Middle frontal gyrus (tissue), 1 donor: ENCODE measurements at regions not wholly inside any gene's neighbourhood (a gene's known extent, or its start where the extent isn't known, plus 50 kb on each side); places are given as distances from the start of the nearest gene placed in this dataset.
"Not testable (repeated sequence)": the region's sequence is repeated elsewhere in the genome, so short reads cannot be mapped to it uniquely, and the experiment has no call there.

ENCODE experiments used
- DNase-seq: peaks from one replicate; pipeline ENCODE4 v3.0.0-alpha.2; 2015; ENCODE audit warnings: low spot score; ENCODE audit errors: extremely low spot score

DNA sequence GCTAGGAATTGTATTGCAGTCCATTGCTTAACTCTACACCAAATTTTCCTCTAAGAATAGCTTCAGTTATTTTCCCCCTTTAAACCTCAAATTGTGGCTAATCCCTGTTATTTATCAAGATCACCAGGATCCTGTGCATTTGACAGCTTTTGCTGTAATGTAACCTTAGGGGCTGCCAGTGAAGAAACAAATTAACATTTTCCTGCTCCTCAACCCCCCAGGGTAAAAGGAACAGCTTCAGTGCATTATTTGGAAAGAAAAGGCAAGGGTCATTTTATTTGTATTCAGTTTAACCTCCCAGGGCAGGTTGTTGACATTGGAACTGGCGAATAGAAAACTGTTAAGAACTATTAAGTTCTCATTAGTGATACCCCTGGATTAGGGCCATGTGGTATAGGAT is 57.0 kb downstream of the PCDH20 start:
- DNase-seq: no peak

DNA sequence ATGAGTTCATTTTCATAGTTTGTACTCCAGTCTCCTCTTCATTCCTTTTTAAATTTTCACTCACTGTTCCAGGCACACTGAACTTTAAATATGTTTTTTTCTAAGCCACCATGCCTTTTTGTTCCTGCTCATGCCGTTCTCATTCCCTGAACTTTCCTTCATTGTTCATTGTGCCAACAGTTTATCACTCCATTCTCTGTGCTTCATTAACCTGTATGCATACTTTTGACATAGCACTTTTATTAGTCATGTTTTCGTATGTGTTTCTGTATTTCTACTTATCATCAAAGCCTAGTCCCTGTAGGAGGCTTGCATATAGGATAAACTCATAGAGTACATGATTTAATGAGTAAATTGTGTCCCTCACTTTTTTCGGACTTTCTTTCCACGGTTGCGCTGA is 65.3 kb downstream of the PCDH20 start:
- no peak for DNase-seq

DNA sequence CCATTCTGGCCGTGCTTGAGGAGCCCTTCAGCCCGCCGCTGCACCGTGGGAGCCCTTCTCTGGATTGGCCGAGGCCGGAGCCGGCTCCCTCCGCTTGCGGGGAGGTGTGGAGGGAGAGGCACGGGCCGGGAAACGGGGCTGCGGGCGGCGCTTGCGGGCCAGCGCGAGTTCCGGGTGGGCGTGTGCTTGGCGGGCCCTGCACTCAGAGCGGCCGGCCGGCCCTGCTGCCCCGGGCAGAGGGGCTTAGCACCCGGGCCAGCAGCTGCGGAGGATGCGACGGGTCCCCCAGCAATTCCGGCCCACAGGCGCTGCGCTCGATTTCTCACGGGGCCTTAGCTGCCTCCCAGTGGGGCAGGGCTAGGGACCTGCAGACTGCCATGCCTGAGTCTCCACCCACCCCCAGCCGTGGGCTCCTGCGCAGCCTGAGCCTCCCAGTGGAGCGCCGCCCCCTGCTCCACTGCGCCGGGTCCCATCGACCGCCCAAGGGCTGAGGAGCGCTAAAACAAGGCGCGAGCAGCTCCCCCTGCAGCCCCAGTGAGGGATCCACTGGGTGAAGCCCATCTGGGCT is 76.5 kb downstream of the PCDH20 start:
- DNase-seq: no peak

DNA sequence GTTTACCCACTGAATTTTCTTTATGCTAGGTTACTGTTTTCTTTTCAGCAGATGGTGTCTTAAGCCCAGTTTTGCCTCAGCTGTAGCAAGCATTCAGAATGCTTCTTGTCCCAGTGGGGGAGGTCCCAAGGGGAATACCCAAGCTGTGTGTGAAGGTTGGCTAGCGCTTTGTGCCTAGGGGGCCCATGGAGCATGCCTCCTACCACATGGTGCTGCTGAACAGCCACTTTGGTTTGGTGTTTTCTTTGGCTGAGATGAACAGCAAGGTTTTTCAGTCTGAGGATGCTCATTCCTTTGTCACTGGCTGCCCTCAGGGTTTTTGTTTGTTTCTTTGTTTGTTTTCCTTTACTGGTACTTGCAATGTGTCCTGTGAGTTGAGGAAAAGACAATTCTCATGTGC is 99.0 kb downstream of the PCDH20 start:
- DNase-seq: no peak

DNA sequence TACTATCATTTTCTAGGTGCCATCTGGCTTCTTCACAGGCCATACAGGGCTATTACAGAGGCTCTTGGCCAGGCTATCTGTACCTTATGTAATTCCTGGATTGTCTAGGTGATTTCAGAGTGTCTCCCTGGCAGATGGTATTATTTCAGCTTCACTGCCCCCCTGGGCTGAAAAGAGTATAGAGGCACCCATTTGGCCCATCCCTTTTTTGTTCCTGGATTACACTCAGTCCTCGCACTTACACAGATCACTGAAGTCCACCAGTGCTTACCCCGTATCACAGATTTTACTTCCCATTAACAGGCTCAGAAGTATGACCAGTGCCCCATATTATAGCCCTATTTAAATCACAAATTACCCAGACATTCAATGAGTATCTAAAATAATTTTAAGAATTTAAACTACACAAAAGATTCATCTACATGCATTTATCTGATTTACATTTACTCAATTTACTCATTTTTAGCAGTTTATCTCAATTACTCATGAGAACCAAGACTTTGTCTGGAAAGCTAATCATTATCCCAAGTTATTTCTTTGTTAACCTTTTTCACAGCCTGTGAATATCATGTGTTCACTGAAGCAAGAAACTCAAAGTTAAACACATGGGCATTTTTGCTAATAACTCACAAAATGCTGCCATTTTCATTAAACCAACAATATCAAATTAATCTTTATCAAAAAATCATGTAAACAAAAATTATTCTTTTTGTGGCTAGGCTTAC is 121.0 kb downstream of the PCDH20 start:
- DNase-seq: no peak

DNA sequence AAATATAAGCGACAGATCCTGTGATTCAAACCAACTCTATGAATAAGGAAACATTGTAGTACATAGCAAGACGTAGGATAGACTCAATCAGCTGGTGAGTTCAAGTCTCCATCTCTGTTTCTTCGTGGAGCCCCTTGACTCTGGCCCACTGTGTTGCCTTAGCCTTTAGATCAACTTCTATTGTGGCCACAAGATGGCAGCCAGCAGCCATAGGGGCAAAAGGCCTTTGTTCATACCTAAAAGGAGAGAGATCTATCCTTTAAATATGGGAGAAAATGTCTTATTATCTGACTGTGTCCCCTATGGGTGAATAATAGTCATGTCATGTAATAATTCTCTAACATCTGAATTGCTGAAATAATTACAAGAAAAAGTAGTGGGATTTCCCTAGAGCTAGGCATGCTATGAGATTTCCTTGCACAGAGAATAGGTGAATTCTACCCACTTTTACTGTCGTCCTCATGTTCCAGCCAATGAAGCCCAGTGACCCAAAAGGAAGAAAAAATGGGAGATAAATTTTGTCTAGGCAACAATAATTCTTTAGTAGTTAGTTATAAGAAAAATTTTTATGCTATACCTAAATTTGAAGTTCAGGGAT is 129.4 kb downstream of the PCDH20 start:
- no peak for DNase-seq

DNA sequence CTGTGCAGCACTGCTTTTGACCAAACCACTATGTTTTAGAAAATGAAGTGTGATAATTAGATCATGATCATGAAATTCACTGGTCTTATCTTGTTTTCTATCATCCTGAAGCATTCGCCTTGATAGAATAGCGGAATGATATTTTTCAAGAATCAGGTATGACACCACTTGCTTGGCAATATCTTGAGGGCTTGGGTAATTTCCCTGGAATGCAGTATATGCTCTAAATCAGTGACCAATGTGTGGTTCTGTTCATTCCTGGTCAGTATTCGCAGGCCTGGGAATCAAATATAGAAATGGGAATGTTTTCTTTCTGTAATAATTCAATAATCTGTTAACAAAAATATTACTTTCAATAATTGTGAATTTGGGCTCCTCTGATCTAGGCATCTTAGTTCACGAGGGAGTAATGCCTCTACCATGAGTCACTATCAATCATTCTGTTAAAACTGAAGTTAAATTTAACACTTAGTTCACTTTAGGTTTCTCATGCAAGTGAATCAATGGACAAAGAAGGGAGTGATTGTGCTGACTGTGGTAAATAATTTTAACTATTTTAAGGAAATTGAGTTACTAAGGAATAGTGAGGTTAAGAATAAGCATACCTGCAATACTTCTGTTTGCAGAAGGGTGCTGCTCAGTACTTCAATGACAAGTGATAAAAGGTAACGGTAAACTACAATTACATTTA is 137.9 kb downstream of the PCDH20 start:
- DNase-seq: no peak

DNA sequence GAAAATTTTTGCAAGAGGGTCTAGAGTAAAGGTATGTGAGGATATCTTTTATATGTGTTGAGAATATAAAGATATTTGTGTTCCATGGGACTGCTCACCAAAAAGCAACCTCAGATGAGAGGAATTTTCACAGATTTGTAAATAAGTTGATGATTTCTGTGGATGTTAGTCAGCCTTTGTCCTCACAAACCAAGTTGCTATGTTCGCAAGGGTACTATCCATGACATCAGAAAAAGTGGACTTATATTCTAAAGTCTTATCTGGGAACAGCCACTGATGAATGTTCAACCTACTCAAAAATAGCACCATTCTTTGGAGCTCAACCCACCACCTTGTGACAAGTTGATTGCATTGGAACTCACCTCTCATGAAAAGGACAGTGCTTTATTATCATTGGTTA is 138.6 kb downstream of the PCDH20 start:
- no peak for DNase-seq

DNA sequence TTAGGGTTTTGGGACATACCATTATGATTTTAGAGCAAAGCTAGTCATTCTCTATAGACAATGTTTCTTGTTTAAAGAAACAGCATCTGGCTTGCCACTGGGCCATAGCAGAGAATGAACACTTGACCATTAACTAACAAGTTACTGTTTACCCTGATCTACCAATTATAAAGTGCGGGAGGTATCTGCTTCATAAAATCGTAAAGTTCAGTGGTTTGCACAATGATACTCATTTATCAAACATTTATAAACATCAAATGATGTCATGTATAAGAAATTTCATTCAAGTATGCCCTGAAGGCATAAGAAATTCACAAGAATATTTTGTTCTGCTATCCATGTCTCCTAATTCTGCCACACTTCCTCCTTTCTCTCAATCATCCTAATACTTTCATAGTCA is 139.2 kb downstream of the PCDH20 start:
- DNase-seq: no peak

DNA sequence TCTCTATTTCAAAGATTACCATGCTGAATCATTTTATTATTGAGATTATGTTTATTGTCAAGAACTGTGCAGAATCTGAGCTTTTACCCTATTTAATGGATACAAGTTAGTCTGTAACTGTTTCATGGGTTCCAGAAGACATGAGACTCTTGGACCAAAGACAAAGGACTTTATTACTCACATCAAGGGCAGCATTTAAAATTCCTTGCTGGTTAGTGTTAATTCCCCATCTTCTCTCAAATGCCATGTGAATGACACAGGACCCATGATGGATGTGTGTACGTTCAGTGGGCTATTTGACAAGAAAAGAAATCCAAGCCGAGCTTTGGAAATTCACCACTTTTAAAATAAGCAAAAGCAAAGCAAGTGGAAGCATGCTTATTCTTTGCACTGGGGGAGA is 139.9 kb downstream of the PCDH20 start:
- DNase-seq: no peak

DNA sequence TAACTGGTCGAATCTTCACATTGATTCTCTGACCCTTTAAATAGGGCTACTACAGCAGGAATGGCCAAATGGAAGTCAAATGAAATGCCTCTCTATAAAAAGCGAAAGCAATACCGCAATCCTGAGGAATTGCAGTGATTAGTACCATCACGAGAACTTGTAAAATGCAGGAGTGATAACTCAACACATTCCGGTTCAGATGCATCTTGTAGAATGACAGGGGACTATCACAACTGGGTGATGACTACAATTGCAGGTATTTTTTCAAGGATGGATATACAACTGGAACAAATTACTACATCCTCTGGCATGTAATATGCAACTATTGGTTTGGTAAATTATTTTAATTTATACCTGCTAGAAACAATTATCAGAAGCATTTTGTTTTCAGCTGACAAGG is 140.4 kb downstream of the PCDH20 start:
- no peak for DNase-seq

DNA sequence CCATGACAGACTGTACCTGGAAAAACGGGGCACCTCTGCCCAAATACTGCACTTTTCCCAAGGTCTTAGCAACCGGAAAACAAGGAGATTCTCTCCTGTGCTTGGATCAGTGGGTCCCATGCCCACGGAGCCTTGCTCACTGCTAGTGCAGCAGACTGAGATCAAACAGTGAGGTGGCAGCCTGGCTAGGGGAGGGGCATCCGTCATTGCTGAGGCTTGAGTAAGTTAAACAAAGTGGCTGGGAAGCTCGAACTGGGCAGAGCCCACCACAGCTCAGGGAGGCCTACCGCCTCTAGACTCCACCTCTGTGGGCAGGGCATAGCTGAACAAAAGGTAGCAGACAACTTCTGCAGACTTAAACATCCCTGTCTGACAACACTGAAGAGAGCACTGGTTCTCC is 148.8 kb downstream of the PCDH20 start:
- DNase-seq: not testable (repeated sequence)

DNA sequence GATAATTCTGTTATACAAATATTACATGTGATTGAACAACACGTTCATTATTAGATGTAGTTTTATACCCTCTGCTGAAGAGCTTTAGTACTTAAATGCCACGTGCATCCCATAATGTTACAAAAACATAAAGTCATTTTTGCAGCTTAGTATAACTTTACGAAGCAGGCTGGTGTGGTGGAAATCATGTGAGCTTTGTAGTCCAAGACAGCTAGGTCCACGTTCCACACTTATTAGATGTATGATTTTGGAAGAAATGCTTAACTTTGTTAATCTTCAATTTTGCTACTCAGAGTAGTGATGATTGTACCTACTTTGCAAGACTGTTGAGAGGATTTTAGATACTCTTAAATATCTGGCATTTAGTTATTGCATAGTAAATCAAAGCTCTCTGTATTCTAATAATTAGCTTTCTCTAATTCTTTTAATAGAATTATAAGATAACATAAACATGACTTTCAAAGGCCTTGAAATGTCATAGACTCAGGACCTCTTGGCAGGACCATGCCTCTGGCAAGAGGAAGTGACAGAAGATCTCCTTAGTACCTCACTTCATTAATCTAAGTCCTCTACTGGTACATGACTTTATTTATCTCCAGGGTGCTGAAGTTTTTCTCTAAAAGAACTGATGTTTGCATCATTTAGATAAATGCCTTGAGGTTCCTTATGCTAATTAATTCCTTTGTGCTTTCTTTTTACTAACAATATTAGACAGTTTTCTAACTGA is 153.7 kb downstream of the PCDH20 start:
- no peak for DNase-seq

DNA sequence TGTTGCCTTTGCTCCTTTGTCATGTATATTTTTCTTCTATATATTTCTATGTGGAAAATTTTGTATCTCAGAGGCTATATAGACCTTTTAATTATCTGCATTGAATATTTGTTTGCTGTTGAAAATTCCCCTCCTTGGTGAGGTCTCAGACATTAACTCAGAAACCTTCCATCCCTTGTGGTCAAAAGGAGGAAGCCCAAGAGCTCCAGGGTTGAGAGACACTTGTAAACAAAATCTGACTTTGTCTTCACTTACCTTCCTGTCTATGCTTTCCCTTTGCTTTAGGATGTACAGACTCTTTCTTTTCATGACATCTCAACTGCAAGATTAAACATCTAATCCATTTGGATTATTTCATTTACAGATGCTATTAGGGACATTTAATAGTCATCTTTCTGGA is 157.5 kb downstream of the PCDH20 start:
- no peak for DNase-seq

DNA sequence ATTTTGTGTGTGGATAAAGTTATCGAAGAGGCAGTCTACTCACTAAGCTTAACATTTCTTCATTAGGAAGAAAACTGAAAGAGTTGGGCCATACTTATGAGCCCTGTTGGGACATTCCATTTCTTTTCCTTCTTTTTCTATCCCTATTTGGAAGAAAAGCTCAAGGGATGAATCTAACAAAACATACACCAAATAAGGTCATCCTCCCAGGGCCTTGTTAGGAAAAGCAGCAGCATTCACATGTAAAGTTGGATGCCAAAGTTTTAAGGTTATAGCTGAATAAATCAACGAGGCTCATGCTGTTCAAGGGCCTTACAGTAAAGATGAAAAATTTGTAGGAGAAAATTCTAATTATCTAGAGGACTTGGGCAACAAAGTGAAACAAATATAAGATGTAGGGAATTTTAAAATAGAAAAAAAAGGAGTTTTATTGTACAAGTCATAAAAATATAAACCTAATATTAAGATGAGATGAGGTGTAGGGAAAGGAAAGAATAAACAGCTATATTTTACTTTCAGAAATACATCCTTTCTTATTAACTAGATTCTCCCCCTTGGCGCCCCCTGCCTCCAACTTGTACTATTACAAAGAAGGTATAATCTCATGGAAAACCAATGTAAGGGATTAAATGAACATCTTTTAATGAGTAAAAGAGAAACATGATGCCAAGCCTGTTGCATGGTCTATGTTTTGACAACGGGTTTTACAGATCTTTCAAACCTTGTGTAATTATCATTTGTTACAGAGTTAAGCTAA is 160.4 kb downstream of the PCDH20 start:
- DNase-seq: no peak

DNA sequence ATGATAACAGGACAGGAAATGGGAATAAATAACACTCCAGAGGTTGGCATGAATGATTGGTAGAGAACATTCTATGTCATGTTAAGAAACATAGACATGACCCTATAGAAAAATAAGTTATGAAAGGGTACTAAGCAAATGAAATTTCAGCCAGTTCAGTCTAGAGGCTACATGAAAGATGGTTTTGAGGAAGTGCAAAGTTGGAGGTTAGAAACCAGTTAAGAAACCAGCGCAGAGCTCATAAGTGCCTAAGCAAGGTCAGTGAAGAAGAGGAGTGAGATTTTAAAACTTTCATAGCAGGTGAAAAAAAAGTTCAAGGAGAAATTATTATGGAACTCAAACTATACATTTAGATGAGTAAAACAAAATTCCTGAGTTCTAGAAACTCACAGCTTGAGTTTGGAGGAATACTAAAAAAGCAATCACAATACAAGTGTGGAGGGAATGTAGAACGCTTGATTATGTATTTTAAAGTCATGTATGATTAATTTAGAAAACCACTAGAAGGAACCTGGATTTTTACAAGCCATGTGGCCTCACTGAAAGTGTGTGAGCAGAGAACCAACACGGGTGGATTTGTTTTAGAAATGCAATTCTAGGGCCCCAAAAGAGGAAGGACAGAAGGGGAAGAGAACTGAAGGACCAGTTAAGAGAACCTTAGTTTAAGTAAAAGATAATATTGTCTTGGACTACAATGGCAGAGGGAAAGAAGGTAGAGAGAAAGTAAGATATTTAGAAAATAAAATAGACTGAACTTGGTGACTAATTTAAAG is 162.4 kb downstream of the PCDH20 start:
- no peak for DNase-seq

DNA sequence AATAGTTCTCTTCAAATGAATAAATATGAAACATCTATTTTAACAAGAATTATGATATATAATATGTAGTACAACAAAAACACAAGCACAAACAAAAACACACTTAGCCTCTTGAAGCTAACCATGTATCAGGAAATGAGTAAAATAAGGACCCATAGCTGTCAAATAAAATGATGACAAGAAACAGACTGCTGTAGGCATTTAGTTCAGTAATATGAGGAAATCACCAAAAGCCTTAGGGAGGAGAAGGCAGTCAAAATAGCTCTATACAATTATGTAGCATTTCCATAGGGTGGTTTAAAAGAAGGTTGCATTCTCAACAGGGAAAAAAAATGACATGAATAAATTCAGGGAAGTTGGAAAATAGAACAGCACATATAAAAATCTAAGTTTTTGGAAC is 163.4 kb downstream of the PCDH20 start:
- DNase-seq: no peak

DNA sequence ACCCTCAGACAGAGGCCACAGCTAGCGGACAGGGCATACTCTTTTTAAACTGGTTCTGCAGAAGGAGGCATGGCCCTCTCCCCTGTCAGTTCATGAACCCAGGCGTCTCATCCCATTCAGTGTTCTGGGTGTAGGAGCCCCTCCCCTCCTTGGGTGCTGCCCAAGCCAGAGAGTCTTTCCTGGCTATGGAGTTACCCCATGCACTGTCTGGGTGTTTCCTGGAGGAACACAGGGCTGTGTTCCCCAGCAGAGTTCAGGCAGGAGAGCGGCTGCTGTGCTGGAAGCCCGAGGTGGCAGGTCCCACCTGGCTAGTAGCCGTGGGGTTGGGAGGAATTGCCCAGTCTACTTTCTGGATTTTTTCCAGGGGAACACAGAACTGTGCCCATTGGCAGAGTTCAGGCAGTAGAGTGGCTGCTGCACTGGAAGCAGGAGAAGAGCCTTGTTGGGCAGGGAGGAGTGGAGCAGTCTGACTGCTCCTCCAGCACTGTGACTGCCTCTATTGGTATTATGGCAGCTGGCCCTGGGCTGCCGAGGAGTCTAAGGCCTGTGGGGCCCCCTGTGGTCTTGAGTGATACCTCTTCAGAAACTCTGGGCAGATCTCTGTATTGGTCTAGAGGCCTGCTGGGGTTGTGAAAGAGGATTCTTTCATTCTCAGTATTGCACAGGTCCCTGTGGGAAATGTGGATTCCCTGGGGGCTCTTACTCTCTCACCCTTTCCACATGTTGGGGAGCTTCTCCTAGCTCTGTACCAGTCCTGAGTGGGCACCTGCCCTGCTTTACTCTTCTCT is 168.3 kb downstream of the PCDH20 start:
- DNase-seq: no peak

DNA sequence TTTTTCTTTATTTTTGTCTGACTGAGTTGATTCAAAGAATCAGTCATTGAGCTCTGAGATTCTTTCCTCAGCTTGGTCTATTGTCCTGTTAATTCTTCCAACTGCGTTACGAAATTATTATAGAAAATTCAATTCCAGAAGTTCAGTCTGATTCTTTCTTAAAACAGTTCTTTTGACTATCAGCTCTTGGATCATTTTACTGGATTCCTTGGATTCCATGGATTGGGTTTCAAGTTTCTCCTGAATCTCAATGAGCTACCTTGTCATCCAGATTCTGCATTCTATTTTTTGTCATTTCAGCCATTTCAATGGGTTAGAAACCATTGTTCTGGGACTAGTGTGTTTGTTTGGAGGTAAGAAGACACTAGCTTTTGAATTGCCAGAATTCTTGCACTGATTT is 169.3 kb downstream of the PCDH20 start:
- DNase-seq: no peak

DNA sequence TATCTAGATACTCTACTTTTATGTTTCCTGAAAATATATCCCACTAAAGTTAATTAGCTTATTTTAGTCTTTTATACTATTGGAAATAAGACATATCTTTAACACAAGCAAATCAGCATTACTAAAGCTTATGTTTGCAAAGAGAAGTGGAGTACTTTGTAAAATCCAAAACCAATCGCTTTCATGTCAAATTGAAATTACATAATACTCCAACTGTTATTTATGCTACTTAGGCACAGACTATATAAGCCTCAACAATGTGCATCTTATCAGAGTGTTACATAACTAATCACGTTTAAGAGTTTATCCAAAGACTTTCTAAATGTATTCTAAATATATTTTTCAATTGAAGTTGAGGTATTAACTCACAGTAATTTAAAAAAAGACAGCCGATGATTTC is 200.0 kb downstream of the PCDH20 start:
- DNase-seq: no peak
